ENCODE measurements at regions not wholly inside any gene's neighbourhood (a gene's known extent, or its start where the extent isn't known, plus 50 kb on each side); places are given as distances from the start of the nearest gene placed in this dataset.
"Not testable (repeated sequence)": the region's sequence is repeated elsewhere in the genome, so short reads cannot be mapped to it uniquely, and the experiment has no call there.

GRCh38 chr12:33093534-33093933, 197.0 kb upstream of the PKP2 start:
- DNase-seq, result no peak
- Histone ChIP-seq H3K27me3 (replicated peaks in 1 of 7) (no peaks in the 10 kb centered on the region), H3K4me1 (no peaks in the 10 kb centered on the region), H3K4me3 (no peak overlapping the region), H3K36me3 (no peaks in the 10 kb centered on the region), H3K9me3 (no peaks in the 10 kb centered on the region), H3K27ac (no peak overlapping the region)
- TF ChIP-seq CTCF (IDR thresholded peaks at IDR 0.05 in 8 of 11, conservative IDR thresholded peaks at IDR 0.05 in 3 of 11), result no peak
- no peak for TF ChIP-seq POLR2AphosphoS5 (IDR thresholded peaks at IDR 0.05)
- TF ChIP-seq POLR2A (IDR thresholded peaks at IDR 0.05), result no peak
- WGBS, 5 donors, result 52 to 75% (median 61%) methylated on average over 2 of the region's 2 CpGs
- intact Hi-C loops (cut with DNase I; ENCODE audit: low total_unique reads), result no loop called here

GRCh38 chr12:33087876-33088275, 191.3 kb upstream of the PKP2 start:
- H3K27ac ChIP-seq; intact Hi-C loops (cut with DNase I; ENCODE audit: low total_unique reads): not testable (repeated sequence)
- WGBS, 5 donors, result 68 to 90% (median 77%) methylated on average over 1 of the region's 1 CpG

GRCh38 chr12:33076401-33076800, 179.8 kb upstream of the PKP2 start:
- H3K36me3 ChIP-seq; intact Hi-C loops (cut with DNase I; ENCODE audit: low total_unique reads); H3K4me1 ChIP-seq; H3K27me3 ChIP-seq (replicated peaks in 1 of 7); DNase-seq; H3K27ac ChIP-seq; H3K4me3 ChIP-seq: not testable (repeated sequence)
- 60 to 77% (median 71%) methylated on average over 9 of the region's 9 CpGs for WGBS, 5 donors
- H3K9me3 ChIP-seq, result peaks cover 0 to 38% (median 8%) of the 10 kb centered on the region in 8 donors

More at GRCh38 chr12:33087876-33088275, 191.3 kb upstream of the PKP2 start:
- H3K36me3 ChIP-seq; H3K4me3 ChIP-seq; DNase-seq; H3K4me1 ChIP-seq; H3K9me3 ChIP-seq; H3K27me3 ChIP-seq (replicated peaks in 1 of 7): not testable (repeated sequence)

GRCh38 chr12:33075130-33075766, 178.7 kb upstream of the PKP2 start:
- 86 to 95% (median 90%) methylated on average over 17 to 25 of the region's 25 CpGs for WGBS, 5 donors
- H3K27ac ChIP-seq; H3K4me1 ChIP-seq; H3K27me3 ChIP-seq (replicated peaks in 1 of 7); intact Hi-C loops (cut with DNase I; ENCODE audit: low total_unique reads); H3K4me3 ChIP-seq; H3K36me3 ChIP-seq: not testable (repeated sequence)
- peaks cover 0 to 38% (median 8%) of the 10 kb centered on the region in 8 donors for H3K9me3 ChIP-seq
- peak; percentile 69 for DNase-seq

- no peak for DNase-seq
- Histone ChIP-seq H3K4me1 (no peaks in the 10 kb centered on the region), H3K4me3 (no peak overlapping the region), H3K27me3 (replicated peaks in 1 of 7) (no peaks in the 10 kb centered on the region), H3K27ac (no peak overlapping the region), H3K36me3 (no peaks in the 10 kb centered on the region), H3K9me3 (peaks cover 0 to 29% (median 23%) of the 10 kb centered on the region in 8 donors)
- intact Hi-C loops (cut with DNase I; ENCODE audit: low total_unique reads), result no loop called here
- TF ChIP-seq CTCF (IDR thresholded peaks at IDR 0.05 in 8 of 11, conservative IDR thresholded peaks at IDR 0.05 in 3 of 11) (no peak), POLR2A (IDR thresholded peaks at IDR 0.05) (no peak), POLR2AphosphoS5 (IDR thresholded peaks at IDR 0.05) (no peak)
Observed at GRCh38 chr12:33061844-33062243, 165.3 kb upstream of the PKP2 start.

- Histone ChIP-seq H3K36me3 (no peaks in the 10 kb centered on the region), H3K27me3 (replicated peaks in 1 of 7) (no peaks in the 10 kb centered on the region), H3K4me3 (no peak overlapping the region), H3K9me3 (peaks cover 0 to 4% (median 0%) of the 10 kb centered on the region in 8 donors), H3K27ac (no peak overlapping the region), H3K4me1 (no peaks in the 10 kb centered on the region)
- no peak for DNase-seq
- WGBS, 5 donors, result 63 to 78% (median 71%) methylated on average over 3 of the region's 3 CpGs
- intact Hi-C loops (cut with DNase I; ENCODE audit: low total_unique reads), result no loop called here
- TF ChIP-seq POLR2A (IDR thresholded peaks at IDR 0.05), result no peak
- TF ChIP-seq CTCF (IDR thresholded peaks at IDR 0.05 in 8 of 11, conservative IDR thresholded peaks at IDR 0.05 in 3 of 11), result no peak
- no peak for TF ChIP-seq POLR2AphosphoS5 (IDR thresholded peaks at IDR 0.05)
Observed at GRCh38 chr12:33054371-33054770, 157.8 kb upstream of the PKP2 start.

All from spleen (tissue), 11 donors.